OCI-LY1 (cell line): ENCODE measurements at regions not wholly inside any gene's neighbourhood (a gene's known extent, or its start where the extent isn't known, plus 50 kb on each side); places are given as distances from the start of the nearest gene placed in this dataset.

Source experiments
- H2AFZ ChIP-seq: fragments of 200-600 bp; sonication (generic), shearing (Covaris generic); 2 replicates; pipeline ENCODE4 v1.6.0; 2014; ENCODE audit warnings: antibody characterized with exemption, mild to moderate bottlenecking, low read length
- H3F3A ChIP-seq: fragments of 200-600 bp; sonication (generic), shearing (Covaris generic); 2 replicates; pipeline ENCODE4 v1.6.0; 2014; ENCODE audit warnings: mild to moderate bottlenecking, antibody characterized with exemption, low read length, moderate library complexity; ENCODE audit not compliant: insufficient read depth
- H3K27ac ChIP-seq: fragments of 200-600 bp; sonication (generic); 2 replicates; pipeline ENCODE4 v1.5.1; 2014; ENCODE audit warnings: low read length, mixed run types, mild to moderate bottlenecking, low read depth; ENCODE audit not compliant: poor library complexity, severe bottlenecking
- H3K27me3 ChIP-seq: fragments of 200-600 bp; sonication (generic); 2 replicates; pipeline ENCODE4 v1.6.0; 2014; ENCODE audit warnings: antibody characterized with exemption, mild to moderate bottlenecking, low read length, moderate library complexity; ENCODE audit not compliant: insufficient read depth
- H3K36me3 ChIP-seq: fragments of 200-600 bp; sonication (generic); 2 replicates; pipeline ENCODE4 v1.6.1; 2014; ENCODE audit warnings: mild to moderate bottlenecking, antibody characterized with exemption, low read length, moderate library complexity, mixed read lengths; ENCODE audit not compliant: insufficient read depth
- H3K4me1 ChIP-seq: fragments of 200-600 bp; sonication (generic); 2 replicates; pipeline ENCODE4 v1.5.1; 2014; ENCODE audit warnings: mild to moderate bottlenecking, low read length, moderate library complexity; ENCODE audit not compliant: insufficient read depth, severe bottlenecking
- H3K4me2 ChIP-seq: fragments of 200-600 bp; sonication (generic), shearing (Covaris generic); 2 replicates; pipeline ENCODE4 v1.6.1; 2014; ENCODE audit warnings: low read length
- H3K4me3 ChIP-seq: fragments of 200-600 bp; sonication (generic); 2 replicates; pipeline ENCODE4 v1.5.1; 2014; ENCODE audit warnings: low read length, low read depth, mild to moderate bottlenecking, mixed read lengths; ENCODE audit not compliant: poor library complexity, severe bottlenecking
- H3K79me2 ChIP-seq: fragments of 200-600 bp; shearing (Covaris generic); 2 replicates; pipeline ENCODE4 v1.6.1; 2016; ENCODE audit warnings: mixed run types, low read length, mixed read lengths; ENCODE audit not compliant: insufficient read depth
- H3K9ac ChIP-seq: fragments of 200-600 bp; sonication (generic), shearing (Covaris generic); 2 replicates; pipeline ENCODE4 v1.6.1; 2014; ENCODE audit warnings: mild to moderate bottlenecking, low read length, mixed read lengths
- H3K9me2 ChIP-seq: fragments of 200-600 bp; sonication (generic), shearing (Covaris generic); 2 replicates; pipeline ENCODE4 v1.6.1; 2014; ENCODE audit warnings: low read depth, mild to moderate bottlenecking, low read length, mixed read lengths
- H3K9me3 ChIP-seq: fragments of 200-600 bp; shearing (Covaris generic); 2 replicates; pipeline ENCODE4 v1.6.1; 2014; ENCODE audit warnings: low read length, mixed read lengths
- H4K20me1 ChIP-seq: fragments of 200-600 bp; sonication (generic), shearing (Covaris generic); 2 replicates; pipeline ENCODE4 v1.6.0; 2016; ENCODE audit warnings: mild to moderate bottlenecking, low read length; ENCODE audit not compliant: insufficient read depth
- CTCF ChIP-seq: fragments of 200-600 bp; sonication (generic), shearing (Covaris generic); IDR thresholded peaks from 2 replicates; pipeline ENCODE4 v1.5.1; 2017; ENCODE audit warnings: mild to moderate bottlenecking, antibody characterized with exemption, low read length, moderate library complexity, mixed read lengths
- EZH2 ChIP-seq: fragments of 200-600 bp; sonication (generic), shearing (Covaris generic); IDR thresholded peaks from 2 replicates; pipeline ENCODE4 v1.8.0; 2017; ENCODE audit warnings: borderline replicate concordance, mixed run types, mild to moderate bottlenecking, antibody characterized with exemption, low read length, moderate library complexity, mixed read lengths

GRCh38 chr12:54700849-54701248 lies 52.7 kb upstream of the DCD start:
- Histone ChIP-seq H3K79me2 (no peaks in the 10 kb centered on the region), H3K4me1 (peaks cover 3% of the 10 kb centered on the region), H3K9ac (no peak overlapping the region), H3K9me3 (no peaks in the 10 kb centered on the region), H3K27me3 (no peaks in the 10 kb centered on the region), H3K36me3 (no peaks in the 10 kb centered on the region), H4K20me1 (no peaks in the 10 kb centered on the region), H3K9me2 (no peaks in the 10 kb centered on the region), H2AFZ (no peak overlapping the region), H3F3A (no peaks in the 10 kb centered on the region), H3K27ac (no peak overlapping the region), H3K4me3 (no peak overlapping the region), H3K4me2 (no peak overlapping the region)
- TF ChIP-seq EZH2 (no peak), CTCF (no peak)

GRCh38 chr12:54700301-54700700 lies 52.1 kb upstream of the DCD start:
- H3K4me2 ChIP-seq, result no peak overlapping the region
- no peaks in the 10 kb centered on the region for H3K79me2 ChIP-seq
- H4K20me1 ChIP-seq, result no peaks in the 10 kb centered on the region
- TF ChIP-seq CTCF (no peak), EZH2 (no peak)
- no peaks in the 10 kb centered on the region for H3K9me2 ChIP-seq
- peaks cover 3% of the 10 kb centered on the region for H3K4me1 ChIP-seq
- H3K4me3 ChIP-seq, result no peak overlapping the region
- H3K27me3 ChIP-seq, result no peaks in the 10 kb centered on the region
- no peak overlapping the region for H3K27ac ChIP-seq
- no peaks in the 10 kb centered on the region for H3K36me3 ChIP-seq
- H3K9ac ChIP-seq, result no peak overlapping the region
- no peaks in the 10 kb centered on the region for H3K9me3 ChIP-seq
- no peak overlapping the region for H2AFZ ChIP-seq
- no peaks in the 10 kb centered on the region for H3F3A ChIP-seq
